CD4-positive, alpha-beta memory T cell (primary cell): ENCODE measurements at regions not wholly inside any gene's neighbourhood (a gene's known extent, or its start where the extent isn't known, plus 50 kb on each side); places are given as distances from the start of the nearest gene placed in this dataset.
"Not testable (repeated sequence)": the region's sequence is repeated elsewhere in the genome, so short reads cannot be mapped to it uniquely, and the experiment has no call there.

Source experiments
- CTCF ChIA-PET: fragments of 350-600 bp; sonication (Branson Sonifier 250); formaldehyde crosslinking; loops from one replicate; lab custom pipeline; 2021; ENCODE audit warnings: inconsistent platforms; ENCODE audit not compliant: partially characterized antibody; lab: Charles Lee
- POLR2A ChIA-PET: fragments of 350-600 bp; sonication (Branson Sonifier 250); formaldehyde crosslinking; loops from one replicate; lab custom pipeline; 2021; ENCODE audit not compliant: partially characterized antibody; lab: Charles Lee
- DNase-seq, 5 donors: peaks; one replicate each; pipeline versions ENCODE4 v3.0.0 to v3.0.0-alpha.2; 2020 to 2022; ENCODE audit warnings: mixed read lengths in 1 of 5
- H3K27ac ChIP-seq: one replicate; pipeline ENCODE4 v1.7.0; 2013; ENCODE audit warnings: low read depth, low read length
- H3K27me3 ChIP-seq: 2 replicates; pipeline ENCODE4 v1.7.0; 2013; ENCODE audit warnings: mild to moderate bottlenecking, low read length, moderate library complexity; ENCODE audit not compliant: insufficient read depth
- H3K36me3 ChIP-seq: 2 replicates; pipeline ENCODE4 v1.7.0; 2013; ENCODE audit warnings: mild to moderate bottlenecking, low read length, moderate library complexity; ENCODE audit not compliant: insufficient read depth
- H3K4me1 ChIP-seq: 2 replicates; pipeline ENCODE4 v1.7.0; 2013; ENCODE audit warnings: mild to moderate bottlenecking, low read length, moderate library complexity; ENCODE audit not compliant: insufficient read depth
- H3K4me3 ChIP-seq, 2 donors: one replicate each; pipeline ENCODE4 v1.7.0; 2013; ENCODE audit warnings: low read length in 2 of 2, mild to moderate bottlenecking in 1 of 2
- H3K9me3 ChIP-seq, 2 donors: one replicate each; pipeline ENCODE4 v1.7.0; 2013; ENCODE audit warnings: low read length in 2 of 2, control low read depth in 1 of 2; ENCODE audit not compliant: control insufficient read depth in 1 of 2
- H3K27ac Mint-ChIP-seq, 7 donors: one replicate each; pipeline ENCODE4 v1.8.0; 2020 to 2021; ENCODE audit warnings: mixed read lengths in 7 of 7, mild to moderate bottlenecking in 6 of 7, inconsistent platforms in 3 of 7, moderate library complexity in 3 of 7
- H3K27me3 Mint-ChIP-seq, 2 donors: one replicate each; pipeline ENCODE4 v1.8.0; 2020 to 2021; ENCODE audit warnings: mixed read lengths in 2 of 2
- H3K36me3 Mint-ChIP-seq, 2 donors: one replicate each; pipeline ENCODE4 v1.8.0; 2020 to 2021; ENCODE audit warnings: mixed read lengths in 2 of 2, inconsistent platforms in 1 of 2, mild to moderate bottlenecking in 1 of 2
- H3K4me1 Mint-ChIP-seq, 4 donors: one replicate each; pipeline ENCODE4 v1.8.0; 2020 to 2021; ENCODE audit warnings: mixed read lengths in 4 of 4, mild to moderate bottlenecking in 1 of 4
- H3K4me3 Mint-ChIP-seq, 8 donors: one replicate each; pipeline ENCODE4 v1.8.0; 2020 to 2021; ENCODE audit warnings: mixed read lengths in 8 of 8, mild to moderate bottlenecking in 7 of 8, moderate library complexity in 6 of 8, inconsistent platforms in 3 of 8
- H3K9me3 Mint-ChIP-seq, 8 donors: one replicate each; pipeline ENCODE4 v1.8.0; 2020 to 2021; ENCODE audit warnings: mixed read lengths in 8 of 8, mild to moderate bottlenecking in 5 of 8, inconsistent platforms in 3 of 8, moderate library complexity in 1 of 8
- intact Hi-C: fragments of 100-400 bp; cut with micrococcal nuclease; formaldehyde crosslinking; loops from one replicate; pipeline ENCODE4 v1.15.1; 2023

GRCh38 chr7:41404375-41405074 lies 298.4 kb downstream of the INHBA start:
- DNase-seq: no peak
- H3K27ac Mint-ChIP-seq: no peak overlapping the region
- Histone ChIP-seq H3K4me3 (no peak overlapping the region), H3K9me3 (no peaks in the 10 kb centered on the region), H3K4me1 (no peaks in the 10 kb centered on the region), H3K36me3 (no peaks in the 10 kb centered on the region), H3K27me3 (no peaks in the 10 kb centered on the region), H3K27ac (no peak overlapping the region)
- H3K4me1 Mint-ChIP-seq: no peaks in the 10 kb centered on the region
- intact Hi-C loops: no loop called here
- peaks cover 2 to 19% (median 7%) of the 10 kb centered on the region in 8 donors for H3K9me3 Mint-ChIP-seq
- H3K36me3 Mint-ChIP-seq: no peaks in the 10 kb centered on the region
- no peak overlapping the region for H3K4me3 Mint-ChIP-seq
- ChIA-PET POLR2A (no interaction called here), CTCF (no interaction called here)
- no peaks in the 10 kb centered on the region for H3K27me3 Mint-ChIP-seq

GRCh38 chr7:41403291-41403690 lies 299.6 kb downstream of the INHBA start:
- H3K27me3 ChIP-seq: no peaks in the 10 kb centered on the region
- no peaks in the 10 kb centered on the region for H3K4me1 ChIP-seq
- ChIA-PET CTCF (no interaction called here), POLR2A (no interaction called here)
- intact Hi-C loops: no loop called here
- no peak overlapping the region for H3K27ac ChIP-seq
- H3K4me3 Mint-ChIP-seq: no peak overlapping the region
- H3K9me3 ChIP-seq: no peaks in the 10 kb centered on the region
- no peaks in the 10 kb centered on the region for H3K27me3 Mint-ChIP-seq
- no peak overlapping the region for H3K4me3 ChIP-seq
- no peak for DNase-seq
- H3K36me3 Mint-ChIP-seq: no peaks in the 10 kb centered on the region
- peaks cover 3 to 19% (median 7%) of the 10 kb centered on the region in 8 donors for H3K9me3 Mint-ChIP-seq
- H3K36me3 ChIP-seq: no peaks in the 10 kb centered on the region
- H3K4me1 Mint-ChIP-seq: no peaks in the 10 kb centered on the region
- no peak overlapping the region for H3K27ac Mint-ChIP-seq

- H3K36me3 Mint-ChIP-seq: no peaks in the 10 kb centered on the region
- H3K9me3 Mint-ChIP-seq: peaks cover 3 to 20% (median 8%) of the 10 kb centered on the region in 8 donors
- ChIA-PET POLR2A (no interaction called here), CTCF (no interaction called here)
- no peaks in the 10 kb centered on the region for H3K4me1 Mint-ChIP-seq
- Histone ChIP-seq H3K27me3 (no peaks in the 10 kb centered on the region), H3K9me3 (no peaks in the 10 kb centered on the region), H3K27ac (no peak overlapping the region), H3K36me3 (no peaks in the 10 kb centered on the region), H3K4me3 (no peak overlapping the region), H3K4me1 (no peaks in the 10 kb centered on the region)
- DNase-seq: no peak
- intact Hi-C loops: no loop called here
- no peak overlapping the region for H3K4me3 Mint-ChIP-seq
- H3K27me3 Mint-ChIP-seq: no peaks in the 10 kb centered on the region
- H3K27ac Mint-ChIP-seq: no peak overlapping the region
These were observed 301.1 kb downstream of the INHBA start for GRCh38 chr7:41401833-41402232.

GRCh38 chr7:41399171-41399570 lies 303.7 kb downstream of the INHBA start:
- CTCF ChIA-PET: no interaction called here
- H3K27ac ChIP-seq: no peak overlapping the region

DNA sequence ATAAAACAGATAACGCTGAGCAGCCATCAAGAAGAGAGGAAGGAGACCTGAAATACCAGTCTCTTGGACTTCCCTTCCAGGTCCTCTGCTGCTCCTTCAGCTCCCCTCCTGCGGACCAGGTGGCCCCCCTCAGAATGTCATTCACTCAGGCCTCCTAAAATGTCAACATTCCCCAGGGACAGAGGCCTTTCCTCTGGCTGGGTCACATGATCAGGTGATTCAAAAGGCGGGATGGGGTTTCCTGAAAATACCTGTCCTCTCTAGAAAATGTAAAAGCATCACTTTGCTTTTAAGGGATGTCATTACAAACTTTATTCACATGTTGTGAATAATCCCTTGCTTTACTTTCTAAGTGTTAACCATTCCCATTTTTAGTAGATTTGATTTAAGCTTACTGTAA lies 311.1 kb downstream of the INHBA start:
- intact Hi-C loops: no loop called here

More at GRCh38 chr7:41399171-41399570, 303.7 kb downstream of the INHBA start:
- Histone ChIP-seq H3K4me1 (no peaks in the 10 kb centered on the region), H3K36me3 (no peaks in the 10 kb centered on the region), H3K4me3 (no peak overlapping the region), H3K27me3 (no peaks in the 10 kb centered on the region), H3K9me3 (no peaks in the 10 kb centered on the region)
- H3K27ac Mint-ChIP-seq: no peak overlapping the region
- H3K9me3 Mint-ChIP-seq: peaks cover 0 to 25% (median 7%) of the 10 kb centered on the region in 8 donors
- DNase-seq: no peak
- intact Hi-C loops: no loop called here
- no peaks in the 10 kb centered on the region for H3K4me1 Mint-ChIP-seq
- H3K4me3 Mint-ChIP-seq: no peak overlapping the region
- H3K27me3 Mint-ChIP-seq: no peaks in the 10 kb centered on the region
- H3K36me3 Mint-ChIP-seq: no peaks in the 10 kb centered on the region
- POLR2A ChIA-PET: no interaction called here

DNA sequence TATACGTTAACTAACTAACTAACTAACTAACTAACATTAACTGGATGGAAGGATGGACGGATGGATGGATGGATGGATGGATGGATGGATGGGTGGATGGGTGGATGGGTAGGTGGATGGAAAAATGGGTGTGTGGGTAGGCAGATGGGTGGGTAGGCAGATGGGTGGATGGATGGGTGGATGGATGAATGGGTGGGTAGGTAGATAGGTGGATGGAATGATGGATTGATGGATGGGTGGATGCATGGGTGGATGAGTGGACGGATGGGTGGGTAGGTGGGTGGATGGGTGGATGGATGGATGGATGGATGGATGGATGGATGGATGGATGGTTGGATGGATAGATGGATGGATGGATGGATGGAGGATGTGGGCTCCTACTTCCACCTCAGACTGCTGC lies 314.0 kb downstream of the INHBA start:
- H3K27ac ChIP-seq, H3K36me3 Mint-ChIP-seq, H3K36me3 ChIP-seq, H3K4me1 Mint-ChIP-seq, intact Hi-C loops, CTCF ChIA-PET, H3K4me3 ChIP-seq, POLR2A ChIA-PET, H3K9me3 ChIP-seq, H3K4me3 Mint-ChIP-seq, DNase-seq, H3K4me1 ChIP-seq, H3K27ac Mint-ChIP-seq, H3K27me3 Mint-ChIP-seq, H3K27me3 ChIP-seq: not testable (repeated sequence)
- H3K9me3 Mint-ChIP-seq: peaks cover 0 to 15% (median 10%) of the 10 kb centered on the region in 8 donors

More for the DNA sequence above, 311.1 kb downstream of the INHBA start:
- no peak for DNase-seq
- ChIA-PET CTCF (no interaction called here), POLR2A (no interaction called here)
- Mint-ChIP-seq H3K36me3 (no peaks in the 10 kb centered on the region), H3K27ac (no peak overlapping the region), H3K27me3 (peaks cover 0 to 3% of the 10 kb centered on the region in 2 donors), H3K4me1 (no peaks in the 10 kb centered on the region), H3K9me3 (peaks cover 0 to 18% (median 9%) of the 10 kb centered on the region in 8 donors), H3K4me3 (no peak overlapping the region)
- Histone ChIP-seq H3K36me3 (no peaks in the 10 kb centered on the region), H3K27ac (no peak overlapping the region), H3K27me3 (no peaks in the 10 kb centered on the region), H3K9me3 (no peaks in the 10 kb centered on the region), H3K4me1 (no peaks in the 10 kb centered on the region), H3K4me3 (no peak overlapping the region)

DNA sequence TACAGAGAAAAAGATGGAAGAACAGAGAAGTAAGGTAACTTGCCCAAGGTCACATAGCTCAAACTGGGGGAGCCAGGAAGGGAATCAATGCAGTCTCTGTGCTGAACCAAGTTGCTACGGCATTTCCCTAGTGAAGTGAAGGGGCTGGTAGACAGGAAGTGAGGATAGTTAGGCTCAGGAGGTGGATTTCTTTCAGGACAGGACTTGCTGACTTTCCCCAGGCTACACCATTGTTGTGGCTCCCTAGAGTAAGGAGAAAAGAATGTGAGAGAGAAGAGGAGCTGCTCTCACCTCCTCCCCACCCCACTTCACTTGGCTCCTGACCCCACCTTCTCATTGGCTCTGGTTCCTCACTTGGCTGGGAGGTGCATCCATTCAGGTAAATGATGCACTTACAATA lies 316.9 kb downstream of the INHBA start:
- Histone ChIP-seq H3K27ac (no peak overlapping the region), H3K4me3 (no peak overlapping the region), H3K4me1 (no peaks in the 10 kb centered on the region), H3K9me3 (no peaks in the 10 kb centered on the region), H3K27me3 (no peaks in the 10 kb centered on the region), H3K36me3 (no peaks in the 10 kb centered on the region)
- Mint-ChIP-seq H3K27me3 (peaks cover 0 to 3% of the 10 kb centered on the region in 2 donors), H3K4me1 (no peaks in the 10 kb centered on the region), H3K9me3 (peaks cover 0 to 16% (median 8%) of the 10 kb centered on the region in 8 donors), H3K36me3 (no peaks in the 10 kb centered on the region), H3K4me3 (no peak overlapping the region), H3K27ac (no peak overlapping the region)
- DNase-seq: no peak
- ChIA-PET POLR2A (no interaction called here), CTCF (no interaction called here)
- intact Hi-C loops: no loop called here
